ENCODE measurements at regions not wholly inside any gene's neighbourhood (a gene's known extent, or its start where the extent isn't known, plus 50 kb on each side); places are given as distances from the start of the nearest gene placed in this dataset.
A peak's percentile ranks its signal among the peaks of the same experiment; 100 is the strongest.
"Not testable (repeated sequence)": the region's sequence is repeated elsewhere in the genome, so short reads cannot be mapped to it uniquely, and the experiment has no call there.

DNA sequence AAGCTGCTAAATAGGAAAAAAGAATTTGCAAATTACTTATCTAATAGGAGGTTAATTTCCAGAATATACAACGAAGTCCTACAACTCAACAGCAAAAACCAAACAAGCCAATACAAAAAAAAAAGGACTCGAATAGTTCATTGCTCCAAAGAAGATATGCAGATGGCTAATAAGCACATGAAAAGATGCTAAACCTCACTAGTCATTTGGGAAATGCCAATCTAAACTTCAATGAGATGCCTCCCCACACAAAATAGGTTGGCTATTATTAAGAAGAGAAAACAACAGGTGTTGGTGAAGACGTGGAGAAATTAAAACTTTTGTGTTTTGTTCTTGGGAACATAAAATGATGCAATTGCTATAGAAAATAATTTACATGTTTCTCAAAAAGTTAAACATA is 1634.4 kb upstream of the DDX18 start:
- H3K27ac Mint-ChIP-seq = no peak overlapping the region
- no peak overlapping the region for H3K4me3 ChIP-seq (ENCODE audit: low read length)
- no peaks in the 10 kb centered on the region for H3K36me3 ChIP-seq (ENCODE audit: control insufficient read depth, insufficient read depth, low read length)
- TF ChIP-seq, protein P1, sequence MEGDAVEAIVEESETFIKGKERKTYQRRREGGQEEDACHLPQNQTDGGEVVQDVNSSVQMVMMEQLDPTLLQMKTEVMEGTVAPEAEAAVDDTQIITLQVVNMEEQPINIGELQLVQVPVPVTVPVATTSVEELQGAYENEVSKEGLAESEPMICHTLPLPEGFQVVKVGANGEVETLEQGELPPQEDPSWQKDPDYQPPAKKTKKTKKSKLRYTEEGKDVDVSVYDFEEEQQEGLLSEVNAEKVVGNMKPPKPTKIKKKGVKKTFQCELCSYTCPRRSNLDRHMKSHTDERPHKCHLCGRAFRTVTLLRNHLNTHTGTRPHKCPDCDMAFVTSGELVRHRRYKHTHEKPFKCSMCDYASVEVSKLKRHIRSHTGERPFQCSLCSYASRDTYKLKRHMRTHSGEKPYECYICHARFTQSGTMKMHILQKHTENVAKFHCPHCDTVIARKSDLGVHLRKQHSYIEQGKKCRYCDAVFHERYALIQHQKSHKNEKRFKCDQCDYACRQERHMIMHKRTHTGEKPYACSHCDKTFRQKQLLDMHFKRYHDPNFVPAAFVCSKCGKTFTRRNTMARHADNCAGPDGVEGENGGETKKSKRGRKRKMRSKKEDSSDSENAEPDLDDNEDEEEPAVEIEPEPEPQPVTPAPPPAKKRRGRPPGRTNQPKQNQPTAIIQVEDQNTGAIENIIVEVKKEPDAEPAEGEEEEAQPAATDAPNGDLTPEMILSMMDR (conservative IDR thresholded peaks at IDR 0.05) = no peak
- no peak for DNase-seq
- peaks cover 7% of the 10 kb centered on the region for H3K36me3 Mint-ChIP-seq (ENCODE audit: low read depth)
- peaks cover 20% of the 10 kb centered on the region for H3K9me3 ChIP-seq (ENCODE audit: control insufficient read depth, low read length)
- H3K4me3 Mint-ChIP-seq = no peak overlapping the region
- H3K9me3 Mint-ChIP-seq = peaks cover 13% of the 10 kb centered on the region
- no peaks in the 10 kb centered on the region for H3K27me3 ChIP-seq (ENCODE audit: control insufficient read depth, insufficient read depth, low read length, poor library complexity, severe bottlenecking)
- no peak overlapping the region for H3K27ac ChIP-seq (ENCODE audit: low read depth, low read length)
- WGBS, 2 experiments (ENCODE audit: insufficient coverage in 1 of 2, insufficient read length in 1 of 2) = 0 to 38% methylated on average over 1 to 2 of the region's 3 CpGs
- no peaks in the 10 kb centered on the region for H3K4me1 ChIP-seq (ENCODE audit: control insufficient read depth, insufficient read depth, low read length)
- H3K27me3 Mint-ChIP-seq (ENCODE audit: insufficient read depth) = no peaks in the 10 kb centered on the region
- peaks cover 31% of the 10 kb centered on the region for H3K4me1 Mint-ChIP-seq
- H3K9ac ChIP-seq (ENCODE audit: extremely low read depth, low read length, poor library complexity, severe bottlenecking) = no peak overlapping the region

GRCh38 chr2:116190684-116191083 is 1623.8 kb upstream of the DDX18 start:
- H3K27ac ChIP-seq (ENCODE audit: low read depth, low read length); H3K4me3 ChIP-seq (ENCODE audit: low read length); H3K27me3 Mint-ChIP-seq (ENCODE audit: insufficient read depth); DNase-seq; H3K27me3 ChIP-seq (ENCODE audit: control insufficient read depth, insufficient read depth, low read length, poor library complexity, severe bottlenecking); H3K36me3 ChIP-seq (ENCODE audit: control insufficient read depth, insufficient read depth, low read length); H3K4me3 Mint-ChIP-seq; H3K4me1 ChIP-seq (ENCODE audit: control insufficient read depth, insufficient read depth, low read length); H3K9ac ChIP-seq (ENCODE audit: extremely low read depth, low read length, poor library complexity, severe bottlenecking): not testable (repeated sequence)
- H3K9me3 ChIP-seq (ENCODE audit: control insufficient read depth, low read length) = peaks cover 45% of the 10 kb centered on the region
- Mint-ChIP-seq H3K4me1 (peaks cover 11% of the 10 kb centered on the region), H3K36me3 (ENCODE audit: low read depth) (peaks cover 51% of the 10 kb centered on the region), H3K27ac (peak overlapping the region; percentile 82), H3K9me3 (peaks cover 37% of the 10 kb centered on the region)
- 59 to 100% methylated on average over 1 to 2 of the region's 2 CpGs for WGBS, 2 experiments (ENCODE audit: insufficient coverage in 1 of 2, insufficient read length in 1 of 2)

GRCh38 chr2:116200086-116200485 is 1614.4 kb upstream of the DDX18 start:
- H3K27me3 Mint-ChIP-seq (ENCODE audit: insufficient read depth) = no peaks in the 10 kb centered on the region
- H3K4me3 Mint-ChIP-seq = no peak overlapping the region
- Histone ChIP-seq H3K27me3 (ENCODE audit: control insufficient read depth, insufficient read depth, low read length, poor library complexity, severe bottlenecking) (no peaks in the 10 kb centered on the region), H3K27ac (ENCODE audit: low read depth, low read length) (no peak overlapping the region), H3K4me3 (ENCODE audit: low read length) (no peak overlapping the region), H3K36me3 (ENCODE audit: control insufficient read depth, insufficient read depth, low read length) (no peaks in the 10 kb centered on the region), H3K9me3 (ENCODE audit: control insufficient read depth, low read length) (no peaks in the 10 kb centered on the region), H3K4me1 (ENCODE audit: control insufficient read depth, insufficient read depth, low read length) (no peaks in the 10 kb centered on the region), H3K9ac (ENCODE audit: extremely low read depth, low read length, poor library complexity, severe bottlenecking) (no peak overlapping the region)
- DNase-seq = no peak
- H3K36me3 Mint-ChIP-seq (ENCODE audit: low read depth) = peaks cover 4% of the 10 kb centered on the region
- TF ChIP-seq, protein P1 (conservative IDR thresholded peaks at IDR 0.05) = no peak
- peaks cover 7% of the 10 kb centered on the region for H3K4me1 Mint-ChIP-seq
- WGBS, 2 experiments (ENCODE audit: insufficient coverage in 1 of 2, insufficient read length in 1 of 2) = no CpG with 5 or more reads among the region's 2 CpGs
- H3K27ac Mint-ChIP-seq = no peak overlapping the region
- peaks cover 8% of the 10 kb centered on the region for H3K9me3 Mint-ChIP-seq

DNA sequence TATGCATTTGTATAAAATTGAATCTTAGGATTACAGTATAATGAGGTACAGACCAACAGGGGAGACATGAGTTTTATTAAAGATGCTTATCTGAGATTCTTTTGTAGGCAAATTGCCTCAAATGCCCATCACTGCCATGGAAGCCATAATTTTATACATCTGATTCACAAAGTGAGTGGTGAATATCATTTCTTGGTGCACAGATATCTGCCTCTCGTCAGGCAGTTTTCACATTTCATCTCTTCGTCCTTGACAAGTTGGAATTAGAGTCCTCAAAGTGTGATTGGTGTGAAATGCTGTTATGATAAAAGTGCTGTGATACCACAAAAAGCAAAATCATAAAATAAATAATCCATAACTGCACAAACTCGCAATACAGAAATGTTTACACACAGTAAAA is 1602.8 kb upstream of the DDX18 start:
- no peak overlapping the region for H3K4me3 Mint-ChIP-seq
- no peak for DNase-seq
- H3K9me3 ChIP-seq (ENCODE audit: control insufficient read depth, low read length) = no peaks in the 10 kb centered on the region
- H3K27ac Mint-ChIP-seq = no peak overlapping the region
- no peaks in the 10 kb centered on the region for H3K36me3 ChIP-seq (ENCODE audit: control insufficient read depth, insufficient read depth, low read length)
- no peaks in the 10 kb centered on the region for H3K27me3 Mint-ChIP-seq (ENCODE audit: insufficient read depth)
- H3K27me3 ChIP-seq (ENCODE audit: control insufficient read depth, insufficient read depth, low read length, poor library complexity, severe bottlenecking) = no peaks in the 10 kb centered on the region
- no peak overlapping the region for H3K27ac ChIP-seq (ENCODE audit: low read depth, low read length)
- H3K4me3 ChIP-seq (ENCODE audit: low read length) = no peak overlapping the region
- H3K4me1 Mint-ChIP-seq = no peaks in the 10 kb centered on the region
- 91% methylated on average over 3 of the region's 3 CpGs; no CpG with 5 or more reads in 1 of the 2 experiments for WGBS, 2 experiments (ENCODE audit: insufficient coverage in 1 of 2, insufficient read length in 1 of 2)
- no peaks in the 10 kb centered on the region for H3K4me1 ChIP-seq (ENCODE audit: control insufficient read depth, insufficient read depth, low read length)
- TF ChIP-seq, protein P1 (conservative IDR thresholded peaks at IDR 0.05) = no peak
- no peaks in the 10 kb centered on the region for H3K9me3 Mint-ChIP-seq
- H3K36me3 Mint-ChIP-seq (ENCODE audit: low read depth) = no peaks in the 10 kb centered on the region
- H3K9ac ChIP-seq (ENCODE audit: extremely low read depth, low read length, poor library complexity, severe bottlenecking) = no peak overlapping the region

Measured in endodermal cell (in vitro differentiated cells).